ENCODE measurements at regions not wholly inside any gene's neighbourhood (a gene's known extent, or its start where the extent isn't known, plus 50 kb on each side); places are given as distances from the start of the nearest gene placed in this dataset.

DNA sequence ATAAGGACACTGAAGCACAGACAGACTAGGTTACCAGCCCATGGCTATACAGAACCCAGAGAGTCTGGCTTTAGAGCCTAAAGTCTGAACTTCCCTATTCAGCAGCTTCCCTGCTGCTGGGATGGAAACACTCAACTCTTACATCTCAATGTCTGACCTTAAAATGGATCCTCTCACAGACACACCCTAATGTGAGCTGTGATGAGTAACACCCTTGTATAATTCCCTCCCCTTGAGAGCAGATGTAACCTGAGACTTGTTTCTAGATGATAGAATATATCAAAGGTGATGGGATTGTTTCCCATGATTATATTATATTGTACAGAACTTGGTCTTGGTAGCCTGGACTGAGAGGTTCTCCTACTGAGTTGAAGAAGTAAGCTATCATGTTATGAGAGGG lies 577.1 kb upstream of the KLHL29 start:
- H3K9me3 ChIP-seq (ENCODE audit: insufficient read depth, low read length) = peaks cover 22% of the 10 kb centered on the region; the same call in 1 of the 2 replicates
- no peak for TF ChIP-seq ZNF274 (IDR thresholded peaks at IDR 0.05; ENCODE audit: low read depth, low read length)
- no peak for TF ChIP-seq YY1 (IDR thresholded peaks at IDR 0.05; ENCODE audit: insufficient read depth, insufficient read length)
- TF ChIP-seq SUZ12 (IDR thresholded peaks at IDR 0.05; ENCODE audit: extremely low read depth, insufficient read depth, insufficient read length) = no peak
- no peak for DNase-seq (ENCODE audit: low read depth, low spot score)
- no peaks in the 10 kb centered on the region for H3K4me1 ChIP-seq (ENCODE audit: insufficient read depth, insufficient read length)
- H3K9ac ChIP-seq (ENCODE audit: insufficient read length, low read depth) = no peak overlapping the region
- H3K36me3 ChIP-seq (ENCODE audit: insufficient read depth, insufficient read length, low read length) = no peaks in the 10 kb centered on the region
- no peaks in the 10 kb centered on the region for H3K27me3 ChIP-seq (ENCODE audit: insufficient read depth, insufficient read length)
- H3K4me3 ChIP-seq (ENCODE audit: insufficient read length, low read depth) = no peak overlapping the region

DNA sequence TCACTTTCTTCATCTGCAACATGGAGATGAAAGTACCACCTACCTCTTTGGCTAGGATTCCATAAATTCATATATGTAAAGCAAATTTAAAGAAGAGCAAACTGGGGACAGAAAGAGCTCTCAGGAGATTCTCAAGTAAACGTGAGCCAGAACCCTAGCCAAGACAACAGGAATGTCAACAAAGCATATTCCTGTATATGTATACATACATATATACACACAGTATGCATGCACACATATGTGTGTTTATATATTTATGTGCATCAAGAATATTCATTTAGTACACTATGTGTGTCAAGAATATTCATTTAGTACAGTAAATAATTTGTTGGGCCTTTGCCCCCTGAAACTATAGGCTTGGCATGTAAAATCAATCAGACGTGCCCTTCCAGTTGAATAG lies 574.4 kb upstream of the KLHL29 start:
- peaks cover 13% of the 10 kb centered on the region; the same call in 1 of the 2 replicates for H3K9me3 ChIP-seq (ENCODE audit: insufficient read depth, low read length)
- no peak for DNase-seq (ENCODE audit: low read depth, low spot score)
- no peaks in the 10 kb centered on the region for H3K4me1 ChIP-seq (ENCODE audit: insufficient read depth, insufficient read length)
- TF ChIP-seq YY1 (IDR thresholded peaks at IDR 0.05; ENCODE audit: insufficient read depth, insufficient read length) (no peak), ZNF274 (IDR thresholded peaks at IDR 0.05; ENCODE audit: low read depth, low read length) (no peak), SUZ12 (IDR thresholded peaks at IDR 0.05; ENCODE audit: extremely low read depth, insufficient read depth, insufficient read length) (no peak)
- H3K4me3 ChIP-seq (ENCODE audit: insufficient read length, low read depth) = no peak overlapping the region
- no peaks in the 10 kb centered on the region for H3K27me3 ChIP-seq (ENCODE audit: insufficient read depth, insufficient read length)
- no peak overlapping the region for H3K9ac ChIP-seq (ENCODE audit: insufficient read length, low read depth)
- H3K36me3 ChIP-seq (ENCODE audit: insufficient read depth, insufficient read length, low read length) = no peaks in the 10 kb centered on the region

DNA sequence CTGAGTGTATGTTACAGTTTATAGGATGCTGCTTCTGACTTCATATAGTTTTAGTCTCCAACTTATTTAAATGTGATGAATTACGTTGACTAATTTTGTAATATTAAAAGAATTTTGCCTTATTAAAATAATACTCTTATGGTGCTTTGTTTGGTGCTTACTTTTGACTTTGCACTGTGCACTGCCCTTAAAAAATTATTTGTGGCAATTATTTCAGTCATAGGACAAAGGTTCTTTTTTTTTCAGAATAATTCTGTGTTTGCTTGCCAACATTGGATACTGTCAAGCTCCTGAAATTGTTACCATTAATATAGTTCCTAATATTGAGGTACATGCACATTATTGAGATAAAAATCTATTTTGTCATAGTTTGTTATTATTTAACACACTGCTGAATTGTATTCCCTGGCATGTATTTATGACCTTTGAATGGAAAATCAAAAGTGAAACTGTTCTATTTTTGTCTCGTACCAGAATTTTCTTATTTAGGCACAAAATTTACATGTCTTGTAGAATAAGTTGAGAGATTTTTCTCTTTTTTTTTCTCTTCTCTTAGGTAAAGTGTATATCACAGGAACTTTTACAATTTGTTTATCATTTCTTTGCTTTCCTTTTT lies 572.8 kb upstream of the KLHL29 start:
- Histone ChIP-seq H3K27me3 (ENCODE audit: insufficient read depth, insufficient read length) (no peaks in the 10 kb centered on the region), H3K4me3 (ENCODE audit: insufficient read length, low read depth) (no peak overlapping the region), H3K36me3 (ENCODE audit: insufficient read depth, insufficient read length, low read length) (no peaks in the 10 kb centered on the region), H3K4me1 (ENCODE audit: insufficient read depth, insufficient read length) (no peaks in the 10 kb centered on the region), H3K9ac (ENCODE audit: insufficient read length, low read depth) (no peak overlapping the region), H3K9me3 (ENCODE audit: insufficient read depth, low read length) (no peaks in the 10 kb centered on the region; the same call in 1 of the 2 replicates)
- DNase-seq (ENCODE audit: low read depth, low spot score) = no peak
- no peak for TF ChIP-seq YY1 (IDR thresholded peaks at IDR 0.05; ENCODE audit: insufficient read depth, insufficient read length)
- no peak for TF ChIP-seq SUZ12 (IDR thresholded peaks at IDR 0.05; ENCODE audit: extremely low read depth, insufficient read depth, insufficient read length)
- TF ChIP-seq ZNF274 (IDR thresholded peaks at IDR 0.05; ENCODE audit: low read depth, low read length) = no peak

DNA sequence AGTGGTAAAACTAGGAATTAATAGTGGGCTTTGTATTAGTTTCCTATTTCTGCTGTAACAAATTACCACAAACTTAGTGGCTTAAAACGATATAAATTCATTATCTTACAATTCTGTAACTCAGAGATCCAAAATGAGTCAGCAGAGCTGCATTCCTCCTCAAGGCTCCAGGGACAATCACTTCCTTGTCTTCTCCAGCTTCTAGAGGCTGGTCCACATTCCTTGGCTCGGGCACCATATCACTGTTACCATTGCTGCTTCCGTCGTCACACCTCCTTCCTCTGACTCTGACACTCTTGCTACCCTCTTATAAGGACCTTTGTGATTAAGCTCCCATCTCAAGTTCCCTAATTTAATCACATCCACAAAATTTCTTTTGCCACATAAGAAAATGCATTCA lies 567.8 kb upstream of the KLHL29 start:
- no peaks in the 10 kb centered on the region for H3K4me1 ChIP-seq (ENCODE audit: insufficient read depth, insufficient read length)
- TF ChIP-seq YY1 (IDR thresholded peaks at IDR 0.05; ENCODE audit: insufficient read depth, insufficient read length) (no peak), ZNF274 (IDR thresholded peaks at IDR 0.05; ENCODE audit: low read depth, low read length) (no peak), SUZ12 (IDR thresholded peaks at IDR 0.05; ENCODE audit: extremely low read depth, insufficient read depth, insufficient read length) (no peak)
- no peaks in the 10 kb centered on the region for H3K9me3 ChIP-seq (ENCODE audit: insufficient read depth, low read length)
- H3K27me3 ChIP-seq (ENCODE audit: insufficient read depth, insufficient read length) = no peaks in the 10 kb centered on the region
- no peak overlapping the region for H3K4me3 ChIP-seq (ENCODE audit: insufficient read length, low read depth)
- no peak overlapping the region for H3K9ac ChIP-seq (ENCODE audit: insufficient read length, low read depth)
- no peaks in the 10 kb centered on the region for H3K36me3 ChIP-seq (ENCODE audit: insufficient read depth, insufficient read length, low read length)
- no peak for DNase-seq (ENCODE audit: low read depth, low spot score)

DNA sequence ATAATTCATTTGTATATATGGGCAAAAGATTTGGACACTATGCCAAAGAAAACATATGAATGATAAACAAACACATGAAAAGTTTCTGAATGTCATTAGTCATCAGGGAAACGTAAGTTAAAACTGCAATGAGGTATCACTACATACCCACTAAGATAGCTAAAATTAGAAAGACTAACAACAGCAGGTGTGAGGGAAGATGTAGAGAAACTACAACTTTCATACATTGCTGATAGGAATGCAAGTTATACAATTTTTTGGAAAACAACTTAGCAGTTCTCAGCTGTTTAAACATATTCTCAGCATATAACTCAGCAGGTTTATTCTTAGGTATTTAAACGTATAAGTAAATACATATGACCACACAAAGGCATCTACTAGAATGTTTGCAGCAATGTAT lies 563.5 kb upstream of the KLHL29 start:
- DNase-seq (ENCODE audit: low read depth, low spot score) = no peak
- no peak overlapping the region for H3K4me3 ChIP-seq (ENCODE audit: insufficient read length, low read depth)
- no peaks in the 10 kb centered on the region for H3K27me3 ChIP-seq (ENCODE audit: insufficient read depth, insufficient read length)
- H3K4me1 ChIP-seq (ENCODE audit: insufficient read depth, insufficient read length) = no peaks in the 10 kb centered on the region
- H3K9ac ChIP-seq (ENCODE audit: insufficient read length, low read depth) = no peak overlapping the region
- TF ChIP-seq SUZ12 (IDR thresholded peaks at IDR 0.05; ENCODE audit: extremely low read depth, insufficient read depth, insufficient read length) = no peak
- no peak for TF ChIP-seq ZNF274 (IDR thresholded peaks at IDR 0.05; ENCODE audit: low read depth, low read length)
- no peak for TF ChIP-seq YY1 (IDR thresholded peaks at IDR 0.05; ENCODE audit: insufficient read depth, insufficient read length)
- H3K9me3 ChIP-seq (ENCODE audit: insufficient read depth, low read length) = no peaks in the 10 kb centered on the region
- no peaks in the 10 kb centered on the region for H3K36me3 ChIP-seq (ENCODE audit: insufficient read depth, insufficient read length, low read length)

DNA sequence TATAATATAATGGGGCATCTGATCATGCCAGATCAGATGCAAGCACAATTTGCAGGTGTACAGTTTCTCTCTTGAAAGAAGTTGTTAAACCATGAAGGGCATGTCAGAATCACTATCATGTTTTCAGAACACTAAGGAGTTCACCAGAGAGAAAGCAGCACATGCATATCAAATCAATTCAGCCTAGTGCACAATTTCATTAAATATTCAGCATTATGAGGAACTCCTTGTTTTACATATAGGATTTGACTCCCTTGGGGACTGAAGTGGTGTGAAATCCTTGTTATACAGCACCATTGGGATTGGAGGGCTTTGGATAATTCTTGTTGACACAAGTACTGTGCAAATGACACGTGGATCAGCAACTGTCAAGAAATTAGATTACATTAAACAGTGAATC lies 562.1 kb upstream of the KLHL29 start:
- Histone ChIP-seq H3K27me3 (ENCODE audit: insufficient read depth, insufficient read length) (no peaks in the 10 kb centered on the region), H3K4me1 (ENCODE audit: insufficient read depth, insufficient read length) (no peaks in the 10 kb centered on the region), H3K9ac (ENCODE audit: insufficient read length, low read depth) (no peak overlapping the region), H3K9me3 (ENCODE audit: insufficient read depth, low read length) (no peaks in the 10 kb centered on the region), H3K36me3 (ENCODE audit: insufficient read depth, insufficient read length, low read length) (no peaks in the 10 kb centered on the region), H3K4me3 (ENCODE audit: insufficient read length, low read depth) (no peak overlapping the region)
- no peak for DNase-seq (ENCODE audit: low read depth, low spot score)
- no peak for TF ChIP-seq ZNF274 (IDR thresholded peaks at IDR 0.05; ENCODE audit: low read depth, low read length)
- TF ChIP-seq YY1 (IDR thresholded peaks at IDR 0.05; ENCODE audit: insufficient read depth, insufficient read length) = no peak
- no peak for TF ChIP-seq SUZ12 (IDR thresholded peaks at IDR 0.05; ENCODE audit: extremely low read depth, insufficient read depth, insufficient read length)

DNA sequence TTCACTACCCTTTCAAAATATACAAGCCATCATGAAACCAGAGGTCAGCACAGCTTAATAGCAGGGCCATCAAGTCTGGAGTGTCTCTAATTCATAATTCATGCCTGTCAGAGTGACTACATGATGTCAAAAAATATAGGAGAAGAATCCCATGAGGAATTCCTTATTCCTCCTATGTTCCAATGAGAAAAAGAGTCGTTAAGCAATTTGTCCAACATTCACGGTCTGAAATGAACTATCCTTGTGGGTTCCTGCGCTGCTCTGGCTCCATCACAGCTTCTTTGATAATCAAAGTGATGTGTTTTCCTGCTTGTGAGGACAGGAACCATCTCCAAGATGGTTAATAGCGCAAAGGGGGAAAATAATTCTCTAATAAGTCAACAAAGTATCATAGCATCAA lies 560.4 kb upstream of the KLHL29 start:
- no peaks in the 10 kb centered on the region for H3K27me3 ChIP-seq (ENCODE audit: insufficient read depth, insufficient read length)
- DNase-seq (ENCODE audit: low read depth, low spot score) = no peak
- no peak overlapping the region for H3K4me3 ChIP-seq (ENCODE audit: insufficient read length, low read depth)
- no peaks in the 10 kb centered on the region for H3K4me1 ChIP-seq (ENCODE audit: insufficient read depth, insufficient read length)
- no peaks in the 10 kb centered on the region for H3K36me3 ChIP-seq (ENCODE audit: insufficient read depth, insufficient read length, low read length)
- no peak for TF ChIP-seq ZNF274 (IDR thresholded peaks at IDR 0.05; ENCODE audit: low read depth, low read length)
- no peak for TF ChIP-seq SUZ12 (IDR thresholded peaks at IDR 0.05; ENCODE audit: extremely low read depth, insufficient read depth, insufficient read length)
- H3K9me3 ChIP-seq (ENCODE audit: insufficient read depth, low read length) = no peaks in the 10 kb centered on the region
- no peak overlapping the region for H3K9ac ChIP-seq (ENCODE audit: insufficient read length, low read depth)
